ENCODE measurements at regions not wholly inside any gene's neighbourhood (a gene's known extent, or its start where the extent isn't known, plus 50 kb on each side); places are given as distances from the start of the nearest gene placed in this dataset.

DNA sequence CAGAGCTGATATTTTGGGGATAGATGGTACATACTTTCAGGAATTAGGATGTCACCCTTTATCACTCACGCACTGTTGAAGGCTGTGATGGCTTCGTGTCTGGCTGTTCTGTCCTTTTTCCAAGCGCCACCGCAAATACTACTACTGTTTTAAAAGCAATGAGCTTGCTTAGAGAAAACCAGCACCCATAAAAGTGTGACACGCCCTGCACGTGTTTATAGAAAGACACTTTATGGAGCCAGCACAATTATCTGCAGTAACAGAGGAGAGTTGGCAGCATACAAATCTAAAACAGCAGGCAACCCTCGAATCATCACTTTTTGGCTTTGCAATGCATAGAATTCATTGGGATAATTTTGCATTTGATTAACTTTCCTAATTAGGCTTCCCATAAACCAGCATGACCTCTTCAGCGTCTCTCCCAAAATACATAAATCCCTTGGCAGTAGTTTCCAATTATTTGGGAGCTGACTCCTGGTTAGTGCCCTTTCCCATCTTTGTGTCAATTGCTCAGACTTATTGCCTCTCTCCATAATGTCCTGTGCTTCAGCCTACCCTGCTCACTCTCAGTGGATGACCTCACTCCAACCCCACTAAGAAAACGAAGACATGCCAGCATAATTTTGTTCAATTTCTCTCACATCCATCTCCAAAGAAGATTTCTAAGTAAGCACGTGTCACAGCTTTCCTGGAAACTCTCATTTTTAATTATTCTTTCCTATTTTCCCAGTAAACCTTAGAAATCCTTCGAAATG is 118.7 kb upstream of the LARGE1 start:
- no peak for DNase-seq (ENCODE audit: insufficient read length, low spot score)
- no peak for FAIRE-seq

GRCh38 chr22:34045311-34045710 is 125.0 kb upstream of the LARGE1 start:
- FAIRE-seq (no peak), DNase-seq (ENCODE audit: insufficient read length, low spot score) (no peak)

GRCh38 chr22:34055525-34056200 is 135.4 kb upstream of the LARGE1 start:
- no peak for FAIRE-seq
- DNase-seq (ENCODE audit: insufficient read length, low spot score) = no peak

DNA sequence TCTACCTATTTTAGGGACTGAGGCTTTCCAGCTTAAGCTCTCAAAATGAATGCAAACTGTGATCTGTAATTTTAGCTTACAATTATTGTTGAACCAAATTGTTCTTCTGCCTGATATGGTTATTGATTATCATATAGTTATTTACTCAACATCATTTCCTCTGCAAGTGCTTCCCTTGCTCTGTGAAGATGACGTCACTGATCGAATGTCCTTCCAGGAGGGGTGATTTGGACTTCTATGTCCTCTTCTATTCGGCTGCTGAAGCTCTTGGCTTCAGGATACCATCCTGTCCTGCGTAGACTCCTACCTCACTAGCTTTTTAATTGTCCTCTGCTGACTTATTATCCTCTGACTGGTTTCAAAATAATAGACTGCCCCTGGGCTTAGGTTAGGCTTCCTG is 137.4 kb upstream of the LARGE1 start:
- DNase-seq (ENCODE audit: insufficient read length, low spot score) = no peak
- no peak for FAIRE-seq

DNA sequence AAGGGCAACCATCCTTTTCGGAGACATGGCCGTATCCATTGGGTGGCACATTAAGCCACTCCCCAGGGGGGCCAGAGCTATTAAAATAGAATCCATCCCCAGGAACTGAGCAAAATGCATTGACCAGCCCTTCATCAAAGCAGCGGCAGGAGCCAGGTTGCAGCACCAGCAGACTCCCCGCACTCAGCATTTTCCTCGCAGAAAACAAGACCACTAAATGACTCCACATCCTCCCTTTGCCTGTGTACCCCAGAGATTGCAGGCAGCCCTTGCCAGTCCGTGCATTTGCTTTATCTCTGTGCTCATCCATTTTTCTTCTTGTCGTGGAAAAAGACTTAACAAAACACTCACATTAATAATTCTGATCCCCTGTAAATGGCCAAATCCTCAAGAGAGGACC is 144.4 kb upstream of the LARGE1 start:
- no peak for FAIRE-seq
- DNase-seq (ENCODE audit: insufficient read length, low spot score) = no peak

- DNase-seq (ENCODE audit: insufficient read length, low spot score) (no peak), FAIRE-seq (no peak)
Observed at GRCh38 chr22:34067031-34067430, 146.8 kb upstream of the LARGE1 start.

- FAIRE-seq = no peak
- no peak for DNase-seq (ENCODE audit: insufficient read length, low spot score)
Observed at GRCh38 chr22:34068001-34068400, 147.7 kb upstream of the LARGE1 start.

DNA sequence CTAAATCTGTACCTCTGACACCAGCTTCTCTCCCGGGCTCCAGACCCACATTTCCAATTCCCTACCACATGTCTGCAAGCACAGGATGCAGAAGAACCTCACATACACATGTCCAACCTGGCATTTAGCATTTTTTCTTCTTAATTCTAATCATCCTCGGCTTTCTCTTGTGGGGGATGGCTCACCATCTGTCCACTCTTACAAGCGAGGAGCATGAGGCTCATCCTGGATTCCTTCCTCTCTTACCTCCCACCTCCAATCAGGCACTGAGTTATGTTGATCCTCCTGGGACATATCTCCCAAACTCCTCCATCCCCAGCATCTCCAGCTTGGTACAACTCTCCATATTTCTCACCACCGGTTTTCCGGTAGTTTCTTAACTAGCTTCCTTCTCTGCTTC is 149.8 kb upstream of the LARGE1 start:
- no peak for DNase-seq (ENCODE audit: insufficient read length, low spot score)
- FAIRE-seq = no peak

DNA sequence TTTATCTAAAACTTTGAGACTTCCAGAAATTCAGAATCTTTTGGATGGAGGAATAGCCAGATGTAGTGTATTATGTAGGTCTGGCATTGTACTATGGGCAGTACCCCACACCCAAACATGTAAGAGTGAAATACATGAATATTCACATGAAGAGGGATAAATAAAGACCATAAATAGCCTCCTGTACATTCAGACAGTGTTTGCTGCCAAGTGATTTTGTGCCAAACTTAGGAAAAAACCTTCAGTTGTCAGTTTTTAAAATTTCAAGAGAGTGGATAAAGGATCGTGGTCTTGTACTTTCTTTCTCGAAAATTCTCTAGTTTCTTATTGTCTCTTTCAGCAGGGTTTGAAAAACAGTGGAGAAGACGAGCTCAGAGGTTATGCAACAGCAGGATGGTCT is 150.3 kb upstream of the LARGE1 start:
- DNase-seq (ENCODE audit: insufficient read length, low spot score) (no peak), FAIRE-seq (no peak)

DNA sequence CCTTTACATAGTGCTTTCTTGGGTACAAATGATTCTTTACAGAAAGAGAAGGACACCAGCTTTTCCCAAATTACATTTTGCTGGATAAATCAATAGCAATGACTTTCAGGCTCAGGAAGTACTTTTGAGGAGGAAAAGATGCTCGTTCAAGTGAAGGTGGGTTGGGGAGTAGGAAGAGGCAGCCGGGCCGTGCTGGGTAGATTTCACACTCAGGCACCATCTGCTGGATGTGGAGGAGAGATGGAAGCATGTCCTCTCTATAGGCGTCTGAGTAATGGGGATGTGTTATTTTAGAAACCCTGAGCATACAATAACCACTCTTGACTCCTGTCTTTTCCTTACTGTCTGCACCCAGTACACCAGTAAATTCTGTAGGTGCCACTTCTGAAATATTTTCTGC is 152.3 kb upstream of the LARGE1 start:
- FAIRE-seq (no peak), DNase-seq (ENCODE audit: insufficient read length, low spot score) (no peak)

DNA sequence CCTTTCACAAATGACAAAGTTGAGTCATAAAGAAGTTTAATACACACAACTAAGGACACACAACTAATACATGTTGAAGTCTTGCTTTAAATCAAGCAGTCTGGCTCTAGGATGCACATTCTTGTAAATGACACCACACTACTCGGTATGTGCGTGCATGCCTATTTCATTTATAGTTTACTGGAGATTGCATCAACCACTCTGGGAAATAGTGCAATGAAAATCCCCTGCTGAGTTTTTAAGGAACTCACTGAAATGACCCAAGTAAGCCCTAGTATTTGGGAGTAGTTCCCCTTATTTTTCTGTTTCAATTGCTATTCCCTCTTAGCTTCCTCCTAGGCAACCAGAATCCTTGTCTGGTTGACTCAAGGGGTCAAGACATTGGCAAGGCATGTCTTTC is 160.2 kb upstream of the LARGE1 start:
- DNase-seq (ENCODE audit: insufficient read length, low spot score) = no peak
- FAIRE-seq = no peak

GRCh38 chr22:34096770-34097169 is 176.5 kb upstream of the LARGE1 start:
- FAIRE-seq (no peak), DNase-seq (ENCODE audit: insufficient read length, low spot score) (no peak)

DNA sequence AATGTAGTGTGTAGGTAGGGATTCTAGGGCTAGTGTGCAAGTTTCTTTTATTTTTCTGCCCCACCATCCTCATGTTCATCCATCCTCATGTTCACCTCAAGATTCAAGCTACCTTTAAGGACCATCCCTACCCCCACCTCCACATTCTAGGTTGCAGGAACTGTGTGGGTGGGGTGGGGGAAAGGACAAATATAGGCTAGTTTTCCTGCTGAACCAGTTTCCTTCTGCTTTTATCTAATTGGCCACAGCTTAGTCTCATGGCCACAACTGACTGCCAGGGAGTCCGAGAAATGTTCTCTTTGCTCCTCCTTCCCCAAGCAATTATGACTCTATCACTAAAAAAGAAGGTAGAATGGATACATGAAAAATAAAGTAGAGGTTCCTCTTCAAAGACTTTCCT is 179.0 kb upstream of the LARGE1 start:
- DNase-seq (ENCODE audit: insufficient read length, low spot score) = no peak
- FAIRE-seq = no peak

DNA sequence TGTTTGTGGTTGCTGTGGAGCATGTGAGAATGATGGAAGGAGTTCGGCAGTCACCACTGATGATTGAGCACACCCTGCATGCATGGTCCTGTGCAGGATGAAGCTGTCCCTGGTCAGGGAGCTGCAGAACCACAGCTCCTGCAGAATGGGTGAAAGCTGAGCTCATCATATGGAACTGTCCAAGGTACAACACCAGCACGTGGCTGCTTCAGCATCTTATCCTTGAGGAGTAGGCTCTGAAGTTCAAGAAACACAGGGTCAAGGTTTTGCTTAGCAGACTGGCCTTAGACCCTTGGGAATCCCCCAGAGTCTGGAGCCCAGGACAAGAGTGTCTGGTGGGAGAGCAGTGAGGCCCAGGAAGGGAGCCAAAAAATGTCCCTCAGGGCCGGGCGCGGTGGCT is 182.4 kb upstream of the LARGE1 start:
- DNase-seq (ENCODE audit: insufficient read length, low spot score) (no peak), FAIRE-seq (no peak)

DNA sequence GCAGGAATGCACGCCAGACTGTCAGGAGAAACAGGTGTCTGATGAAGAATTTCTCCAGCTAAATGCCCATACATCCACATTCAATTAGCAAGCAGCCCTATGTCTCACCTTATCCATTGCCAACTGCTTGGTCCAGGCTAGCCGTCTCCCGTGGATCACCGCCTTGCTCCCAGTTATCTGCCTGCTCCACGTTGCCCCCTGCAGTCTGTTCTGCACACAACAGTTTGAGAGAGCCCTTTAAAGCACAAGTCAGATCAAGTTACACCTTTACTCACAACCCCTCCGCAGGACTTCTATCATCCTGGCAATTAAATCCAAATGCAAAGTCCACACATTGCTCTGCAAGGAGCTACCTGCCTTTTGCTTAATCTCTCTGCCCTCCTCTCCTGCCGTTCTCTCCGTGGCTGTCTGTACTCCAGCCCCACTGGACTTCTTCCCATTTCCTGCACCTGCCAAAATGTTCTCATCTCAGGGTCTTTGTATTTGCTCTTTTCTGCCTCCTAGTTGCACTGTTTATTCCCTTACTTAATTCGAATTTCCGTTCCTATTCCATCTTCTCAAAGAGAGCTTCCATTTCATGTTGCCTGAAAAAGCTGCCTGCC is 185.3 kb upstream of the LARGE1 start:
- DNase-seq (ENCODE audit: insufficient read length, low spot score) = no peak
- no peak for FAIRE-seq

GRCh38 chr22:34108168-34108567 is 187.9 kb upstream of the LARGE1 start:
- FAIRE-seq (no peak), DNase-seq (ENCODE audit: insufficient read length, low spot score) (no peak)

- DNase-seq (ENCODE audit: insufficient read length, low spot score) = peak; percentile 2
- FAIRE-seq = no peak
Observed at GRCh38 chr22:34111210-34111824, 191.0 kb upstream of the LARGE1 start.

DNA sequence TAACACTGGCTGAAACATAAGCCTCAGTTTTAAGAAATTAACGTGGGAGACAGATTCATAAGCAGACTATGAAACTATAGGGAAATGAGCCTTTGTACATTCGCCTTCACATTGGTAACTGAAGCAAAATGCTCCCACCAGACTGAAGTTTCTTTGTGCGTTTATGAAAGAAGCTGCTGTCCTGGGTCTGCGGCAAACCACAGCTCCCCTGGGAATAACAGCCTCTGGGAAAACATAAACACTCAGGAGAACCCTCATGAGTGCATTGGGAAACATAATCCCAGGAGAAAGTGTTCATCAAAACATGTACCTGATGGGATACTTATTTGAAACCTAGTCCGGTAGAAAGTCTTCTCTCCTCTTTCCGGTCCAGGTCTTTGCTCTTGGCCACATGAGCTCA is 193.1 kb upstream of the LARGE1 start:
- DNase-seq (ENCODE audit: insufficient read length, low spot score) = no peak

DNA sequence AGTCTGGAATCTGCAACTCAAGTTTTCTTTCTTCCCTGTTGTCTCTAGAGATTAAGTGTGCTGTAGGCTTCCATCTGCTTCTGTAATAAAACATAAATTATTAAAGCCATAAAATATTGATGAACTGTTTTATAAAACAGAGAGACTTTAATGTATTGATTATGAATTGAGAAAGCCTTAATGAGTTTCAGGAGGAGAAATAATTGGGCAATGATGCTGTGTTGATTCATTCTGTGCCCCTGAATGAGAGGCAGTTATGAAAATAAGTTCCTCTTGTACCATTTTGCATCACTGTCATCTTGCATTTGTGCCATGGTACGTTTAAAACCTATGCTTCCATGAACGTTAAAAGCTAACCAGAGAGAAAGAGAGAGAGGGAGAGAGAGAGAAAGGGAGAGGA is 194.1 kb upstream of the LARGE1 start:
- DNase-seq (ENCODE audit: insufficient read length, low spot score) (no peak), FAIRE-seq (no peak)

More for the DNA sequence above, 193.1 kb upstream of the LARGE1 start:
- no peak for FAIRE-seq

DNA sequence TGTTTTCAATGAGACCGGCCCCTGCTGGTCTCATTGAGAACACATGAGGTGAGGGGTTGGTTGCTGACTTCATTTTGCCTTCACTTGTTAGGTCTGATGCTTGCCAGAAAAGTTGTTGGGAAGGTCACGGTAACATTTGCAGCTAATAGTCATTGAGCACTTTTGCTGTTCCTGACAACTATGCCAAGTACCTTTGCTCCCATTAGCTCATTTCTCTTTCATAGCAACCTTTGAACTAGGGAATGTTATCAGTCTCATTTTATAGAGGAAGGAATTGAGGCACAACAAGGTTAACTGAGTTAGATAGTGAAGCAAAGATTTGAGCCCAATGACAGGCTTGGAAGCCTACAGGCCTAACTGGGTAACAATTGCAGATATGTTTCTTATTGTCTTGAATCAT is 195.4 kb upstream of the LARGE1 start:
- DNase-seq (ENCODE audit: insufficient read length, low spot score) (no peak), FAIRE-seq (no peak)

- no peak for FAIRE-seq
Observed at GRCh38 chr22:34116126-34116525, 195.8 kb upstream of the LARGE1 start.

GRCh38 chr22:34122042-34122441 is 201.8 kb upstream of the LARGE1 start:
- DNase-seq (ENCODE audit: insufficient read length, low spot score) = no peak
- FAIRE-seq = no peak

More at GRCh38 chr22:34116126-34116525, 195.8 kb upstream of the LARGE1 start:
- no peak for DNase-seq (ENCODE audit: insufficient read length, low spot score)

All from HTR-8/SVneo (cell line).